ENCODE measurements at regions not wholly inside any gene's neighbourhood (a gene's known extent, or its start where the extent isn't known, plus 50 kb on each side); places are given as distances from the start of the nearest gene placed in this dataset.
"Not testable (repeated sequence)": the region's sequence is repeated elsewhere in the genome, so short reads cannot be mapped to it uniquely, and the experiment has no call there.

GRCh38 chr1:70819785-70820184 is 227.8 kb downstream of the PTGER3 start:
- DNase-seq (ENCODE audit: low read depth), result no peak

GRCh38 chr1:70820396-70820795 is 227.2 kb downstream of the PTGER3 start:
- DNase-seq (ENCODE audit: low read depth), result no peak

GRCh38 chr1:70820995-70821394 is 226.6 kb downstream of the PTGER3 start:
- DNase-seq (ENCODE audit: low read depth), result no peak

DNA sequence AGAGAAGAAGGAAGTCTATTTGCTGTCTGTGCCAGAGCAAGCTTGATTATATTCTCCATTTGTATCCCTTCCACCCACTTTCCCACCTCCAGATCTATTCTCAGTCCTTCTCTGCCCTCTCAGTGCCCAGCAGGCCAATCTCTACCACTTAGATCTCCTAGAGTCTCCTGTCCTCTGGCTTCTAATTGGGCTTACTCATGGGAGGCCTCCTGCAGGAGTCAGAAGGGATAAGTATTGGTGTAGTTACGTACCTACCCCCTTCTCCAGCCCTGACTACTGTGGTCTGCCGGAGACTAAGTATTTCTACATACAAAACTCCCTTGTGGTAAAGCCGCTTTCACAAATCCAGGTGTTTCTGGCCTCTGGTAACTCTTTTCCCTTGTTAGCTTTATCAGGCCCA is 221.2 kb downstream of the PTGER3 start:
- DNase-seq (ENCODE audit: low read depth), result no peak

- no peak for DNase-seq (ENCODE audit: low read depth)
Observed at GRCh38 chr1:70827030-70827429, 220.6 kb downstream of the PTGER3 start.

GRCh38 chr1:70828177-70828576 is 219.4 kb downstream of the PTGER3 start:
- DNase-seq (ENCODE audit: low read depth), result no peak

GRCh38 chr1:70834365-70834764 is 213.3 kb downstream of the PTGER3 start:
- not testable (repeated sequence) for DNase-seq (ENCODE audit: low read depth)

GRCh38 chr1:70836456-70836855 is 211.2 kb downstream of the PTGER3 start:
- no peak for DNase-seq (ENCODE audit: low read depth)

GRCh38 chr1:70840260-70840953 is 207.2 kb downstream of the PTGER3 start:
- peak; percentile 48 for DNase-seq (ENCODE audit: low read depth)

DNA sequence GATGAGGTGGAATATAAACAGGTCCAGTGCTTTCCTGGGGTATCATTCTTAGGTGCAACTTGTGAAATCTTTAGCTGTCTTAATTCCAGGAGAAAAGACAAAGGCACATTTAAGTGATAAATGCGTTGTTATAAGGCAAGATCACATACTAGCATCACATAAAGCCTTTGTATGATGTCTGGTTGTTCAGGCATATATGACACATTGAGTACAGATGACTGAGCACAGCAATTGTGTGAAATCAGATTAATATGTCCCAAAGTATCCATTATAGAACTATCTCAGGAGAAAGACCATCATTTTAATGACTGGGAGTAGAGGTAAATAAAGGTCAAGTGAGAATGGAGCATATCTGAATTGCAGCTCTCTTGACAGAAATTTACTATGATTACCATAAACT is 205.1 kb downstream of the PTGER3 start:
- no peak for DNase-seq (ENCODE audit: low read depth)

DNA sequence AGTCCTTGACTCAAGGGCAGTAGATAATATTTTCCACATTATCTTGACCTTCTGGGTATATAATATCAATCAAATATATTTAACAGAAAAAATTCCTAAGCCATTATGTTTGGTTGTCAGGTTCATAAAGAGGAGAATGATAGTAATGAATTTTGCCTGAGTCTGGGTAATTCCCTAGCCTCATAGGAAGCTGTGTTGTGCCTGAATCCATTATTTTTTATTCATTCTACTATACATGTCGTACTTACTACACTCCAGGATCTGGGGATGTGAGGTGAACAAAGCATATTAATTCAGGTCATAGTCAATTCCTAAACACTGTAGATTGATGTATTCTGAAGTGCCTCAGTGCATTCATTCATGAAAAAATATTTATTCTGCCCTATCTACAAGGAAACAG is 204.2 kb downstream of the PTGER3 start:
- no peak for DNase-seq (ENCODE audit: low read depth)

DNA sequence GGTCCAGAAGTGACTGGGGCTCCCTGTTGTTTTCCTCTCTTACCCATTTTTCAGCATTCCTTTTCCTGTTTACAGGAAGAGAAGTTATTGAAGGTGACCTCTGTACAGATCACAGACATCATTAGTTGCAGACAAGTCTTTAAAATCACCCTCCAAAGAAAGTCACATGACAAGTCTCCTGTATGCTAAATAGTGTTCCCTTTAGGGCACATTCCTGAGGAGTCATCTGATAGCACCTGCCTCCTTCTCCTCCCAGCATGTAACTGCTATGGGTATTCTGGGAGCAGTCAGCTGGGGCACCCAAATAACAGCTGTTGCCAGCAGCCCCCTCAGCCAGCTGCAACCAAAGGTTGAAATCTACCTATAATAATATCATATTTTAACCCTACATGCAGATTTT is 200.6 kb downstream of the PTGER3 start:
- no peak for DNase-seq (ENCODE audit: low read depth)

- no peak for DNase-seq (ENCODE audit: low read depth)
Observed at GRCh38 chr1:70855203-70855602, 192.4 kb downstream of the PTGER3 start.

GRCh38 chr1:70856201-70856600 is 191.4 kb downstream of the PTGER3 start:
- DNase-seq (ENCODE audit: low read depth), result no peak

DNA sequence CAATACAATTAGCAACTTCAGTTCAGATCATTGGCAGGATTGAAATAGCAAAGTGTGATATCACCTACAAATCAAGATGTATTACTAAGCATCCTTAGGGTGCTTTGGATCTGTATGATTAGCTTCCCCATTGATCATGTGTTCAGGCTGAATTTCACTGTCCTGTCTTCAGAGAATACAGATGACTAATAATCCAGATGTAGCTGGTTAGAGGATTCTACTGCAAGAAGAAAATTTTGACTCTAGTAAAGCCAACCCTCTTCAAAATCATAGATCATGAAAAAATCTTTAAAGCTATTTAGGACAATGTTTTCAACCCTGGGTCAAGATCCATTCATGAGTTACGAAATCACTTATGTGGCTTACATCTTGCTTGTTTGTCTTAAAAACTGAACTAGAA is 184.4 kb downstream of the PTGER3 start:
- DNase-seq (ENCODE audit: low read depth), result no peak

GRCh38 chr1:70864302-70864701 is 183.3 kb downstream of the PTGER3 start:
- DNase-seq (ENCODE audit: low read depth), result peak; percentile 32

DNA sequence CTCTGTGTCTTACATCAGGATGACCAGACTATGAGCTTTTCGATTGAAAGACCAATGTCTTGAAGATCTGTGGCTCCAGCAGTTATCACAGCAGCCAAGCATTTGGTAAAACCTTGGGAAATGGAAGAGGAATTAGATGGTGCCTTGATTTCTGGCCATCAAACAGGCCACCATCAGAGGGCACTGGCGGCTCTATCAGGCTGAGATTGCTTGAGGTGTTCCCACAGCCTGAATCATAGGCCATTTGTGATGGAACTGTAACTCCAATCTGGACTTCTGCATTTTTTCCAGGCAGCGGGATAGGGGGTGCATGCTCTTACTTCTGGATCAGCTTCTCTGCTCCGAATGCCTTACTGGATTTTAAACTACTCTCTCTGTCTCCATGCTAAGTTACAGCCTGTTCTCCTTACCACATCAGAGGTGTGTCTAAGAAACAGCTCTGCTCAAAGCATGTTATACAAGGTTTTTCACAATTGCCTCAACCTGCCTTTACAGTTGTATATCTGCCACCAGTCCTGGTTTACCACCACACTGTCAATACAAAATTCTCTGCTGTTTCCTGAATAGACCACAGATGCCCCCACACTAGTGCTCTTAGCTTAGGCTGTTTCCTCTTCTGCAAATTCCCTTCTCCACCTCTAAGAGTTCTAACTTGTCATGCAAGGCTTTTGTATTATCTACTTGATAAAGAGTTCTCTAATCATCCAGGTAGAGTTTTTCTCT is 180.9 kb downstream of the PTGER3 start:
- no peak for DNase-seq (ENCODE audit: low read depth)

DNA sequence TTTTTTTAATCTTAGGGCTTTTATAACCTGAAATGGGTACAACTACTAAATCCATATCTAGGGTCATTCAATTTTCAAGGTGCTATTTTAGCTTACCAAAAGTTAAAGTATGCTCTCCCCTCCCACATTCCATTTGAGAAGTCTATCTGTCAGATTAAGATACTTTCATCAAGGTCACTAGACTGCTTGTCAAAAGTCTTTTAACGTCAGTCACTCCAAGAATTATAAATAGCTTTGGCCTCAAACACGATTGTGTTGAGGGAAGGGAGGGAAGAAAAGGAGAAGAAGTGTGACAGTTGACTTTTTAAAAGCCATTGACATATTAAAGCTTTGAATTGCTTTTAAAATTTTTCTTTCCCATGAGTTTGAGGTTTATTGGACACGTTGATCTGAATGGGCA is 175.8 kb downstream of the PTGER3 start:
- DNase-seq (ENCODE audit: low read depth), result no peak

DNA sequence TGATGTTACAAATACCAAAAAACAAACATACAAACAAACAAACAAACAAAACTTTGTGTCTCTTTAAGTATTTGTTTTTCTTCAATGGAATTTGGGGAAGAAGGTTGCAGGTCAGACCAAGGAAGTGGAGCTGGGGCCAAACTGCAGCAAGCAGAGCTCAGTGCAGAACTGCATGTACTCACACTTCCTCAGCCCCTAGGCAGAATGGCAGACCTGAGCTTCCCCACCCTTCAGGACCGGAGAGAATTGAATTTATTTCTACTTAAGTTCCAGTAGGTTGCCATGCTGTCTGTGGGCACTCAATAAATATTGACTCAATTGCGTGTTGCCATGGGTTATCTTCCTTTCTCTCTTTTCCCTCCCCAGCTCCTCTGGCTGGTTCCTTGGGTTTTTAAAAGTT is 173.6 kb downstream of the PTGER3 start:
- no peak for DNase-seq (ENCODE audit: low read depth)

DNA sequence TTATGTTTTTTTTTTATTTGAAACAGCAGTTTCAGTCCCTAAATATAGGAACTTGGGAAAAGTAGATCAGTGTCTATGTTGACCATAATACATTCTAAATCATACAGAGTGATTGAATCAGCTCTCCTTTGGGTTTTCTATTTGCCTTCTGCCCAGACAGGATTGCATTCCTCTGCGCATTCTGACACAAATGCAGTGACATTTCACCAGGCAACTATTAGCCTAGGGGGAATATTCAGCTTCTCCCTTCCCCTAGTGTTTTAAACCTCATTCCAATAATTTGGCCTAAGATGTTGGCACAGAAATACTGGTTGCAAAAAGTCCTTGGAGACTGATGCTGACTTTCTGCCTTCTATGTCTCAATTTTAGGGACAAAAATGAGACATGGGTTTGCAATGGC is 172.8 kb downstream of the PTGER3 start:
- peak; percentile 24 for DNase-seq (ENCODE audit: low read depth)

DNA sequence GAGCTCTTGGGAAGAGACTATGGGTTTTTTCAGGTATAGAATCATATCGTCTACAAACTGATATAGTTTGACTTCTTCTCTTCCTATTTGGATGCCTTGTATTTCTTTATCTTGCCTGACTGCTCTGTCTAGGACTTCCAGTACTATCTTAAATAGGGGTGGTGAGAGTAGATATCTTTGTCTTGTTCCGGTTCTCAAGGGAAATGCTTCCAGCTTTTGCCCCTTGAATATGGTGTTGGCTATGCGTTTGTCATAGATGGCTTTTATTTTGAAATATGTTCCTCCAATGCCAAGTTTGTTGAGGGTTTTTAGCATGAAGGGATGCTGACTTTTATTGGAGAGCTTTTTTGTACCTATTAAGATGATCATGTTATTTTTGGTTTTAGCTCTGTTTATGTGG is 170.3 kb downstream of the PTGER3 start:
- DNase-seq (ENCODE audit: low read depth), result no peak

- no peak for DNase-seq (ENCODE audit: low read depth)
Observed at GRCh38 chr1:70887936-70888335, 159.7 kb downstream of the PTGER3 start.

DNA sequence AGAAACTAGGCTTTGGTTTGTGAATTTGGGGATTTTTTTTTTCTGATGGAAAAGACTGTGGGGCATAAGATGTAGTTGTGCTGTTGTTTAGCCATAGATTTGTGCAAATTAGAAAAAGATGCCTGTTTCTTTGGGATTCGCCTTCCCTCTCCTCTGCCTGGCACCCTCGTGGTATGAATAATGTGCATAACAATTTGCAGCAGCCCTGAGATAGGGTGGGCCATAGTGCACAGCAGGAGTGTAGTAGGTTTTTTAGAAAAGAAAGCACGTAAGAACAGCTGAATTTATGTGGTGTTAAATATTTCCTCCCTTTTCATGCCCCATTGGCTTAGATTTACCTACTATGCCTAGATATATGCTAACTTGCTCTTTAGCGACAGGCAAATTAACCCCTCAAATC is 158.9 kb downstream of the PTGER3 start:
- no peak for DNase-seq (ENCODE audit: low read depth)

GRCh38 chr1:70890408-70890807 is 157.2 kb downstream of the PTGER3 start:
- no peak for DNase-seq (ENCODE audit: low read depth)

All from GM04504 (cell line).